Glomerular endothelial cell (primary cell): ENCODE measurements at regions not wholly inside any gene's neighbourhood (a gene's known extent, or its start where the extent isn't known, plus 50 kb on each side); places are given as distances from the start of the nearest gene placed in this dataset.

Experiments used
- DNase-seq: peaks from one replicate; pipeline ENCODE4 v3.0.0-alpha.2; 2011; ENCODE audit warnings: low read depth, low spot score; ENCODE audit errors: extremely low read depth

GRCh38 chr9:115250621-115251032 lies 132.7 kb upstream of the TNC start:
- no peak for DNase-seq

- no peak for DNase-seq
Measured at GRCh38 chr9:115254287-115255180, 136.6 kb upstream of the TNC start.

- DNase-seq = no peak
Measured at GRCh38 chr9:115261656-115262081, 143.7 kb upstream of the TNC start.

GRCh38 chr9:115262477-115262876 lies 144.5 kb upstream of the TNC start:
- DNase-seq = no peak

GRCh38 chr9:115262952-115263351 lies 145.0 kb upstream of the TNC start:
- DNase-seq = no peak

GRCh38 chr9:115263371-115264075 lies 145.6 kb upstream of the TNC start:
- DNase-seq = no peak

- no peak for DNase-seq
Measured at GRCh38 chr9:115264313-115264712, 146.4 kb upstream of the TNC start.

- no peak for DNase-seq
Measured at GRCh38 chr9:115267790-115268189, 149.8 kb upstream of the TNC start.

GRCh38 chr9:115275753-115276152 lies 157.8 kb upstream of the TNC start:
- no peak for DNase-seq

- DNase-seq = no peak
Measured at GRCh38 chr9:115276621-115277020, 158.7 kb upstream of the TNC start.

GRCh38 chr9:115277301-115277700 lies 159.3 kb upstream of the TNC start:
- no peak for DNase-seq

GRCh38 chr9:115278326-115279035 lies 160.5 kb upstream of the TNC start:
- DNase-seq = no peak

GRCh38 chr9:115283395-115283794 lies 165.4 kb upstream of the TNC start:
- no peak for DNase-seq

- no peak for DNase-seq
Measured at GRCh38 chr9:115285836-115286235, 167.9 kb upstream of the TNC start.

GRCh38 chr9:115286411-115286810 lies 168.5 kb upstream of the TNC start:
- no peak for DNase-seq

- DNase-seq = no peak
Measured at GRCh38 chr9:115289757-115290208, 171.8 kb upstream of the TNC start.

GRCh38 chr9:115291841-115292240 lies 173.9 kb upstream of the TNC start:
- DNase-seq = no peak

GRCh38 chr9:115292584-115293279 lies 174.8 kb upstream of the TNC start:
- DNase-seq = no peak

GRCh38 chr9:115295734-115296133 lies 177.8 kb upstream of the TNC start:
- DNase-seq = no peak

- DNase-seq = no peak
Measured at GRCh38 chr9:115296831-115297565, 179.0 kb upstream of the TNC start.
